SU-DHL-6 (cell line): ENCODE measurements at regions not wholly inside any gene's neighbourhood (a gene's known extent, or its start where the extent isn't known, plus 50 kb on each side); places are given as distances from the start of the nearest gene placed in this dataset.

ENCODE experiments used
- CTCF ChIP-seq: fragments of 200-600 bp; sonication (generic); IDR thresholded peaks from one replicate; pipeline ENCODE4 v1.5.1; 2017; ENCODE audit warnings: antibody characterized with exemption, mild to moderate bottlenecking, low read length, moderate library complexity; ENCODE audit not compliant: insufficient read depth, poor library complexity, severe bottlenecking
- EZH2phosphoT487 ChIP-seq: fragments of 200-600 bp; sonication (generic), shearing (Covaris generic); conservative IDR thresholded peaks from 2 replicates; pipeline ENCODE4 v1.6.1; 2018; ENCODE audit warnings: mild to moderate bottlenecking, antibody characterized with exemption, low read length, moderate library complexity, mixed read lengths

- no peak for TF ChIP-seq CTCF
- no peak for TF ChIP-seq EZH2phosphoT487
Measured at GRCh38 chr18:68177807-68178702, 536.9 kb downstream of the TMX3 start.
